Left ventricle myocardium inferior (tissue), 1 donor: ENCODE measurements at regions not wholly inside any gene's neighbourhood (a gene's known extent, or its start where the extent isn't known, plus 50 kb on each side); places are given as distances from the start of the nearest gene placed in this dataset.

Source experiments
- DNase-seq: peaks from one replicate; pipeline ENCODE4 v3.0.0-alpha.2; 2020
- H3K27ac ChIP-seq: fragments of 200-600 bp; replicated peaks from 2 replicates; pipeline ENCODE4 v1.8.0; 2021
- H3K27me3 ChIP-seq: fragments of 200-600 bp; 2 replicates; pipeline ENCODE4 v1.8.0; 2021; ENCODE audit warnings: low read depth
- H3K36me3 ChIP-seq: fragments of 200-600 bp; 2 replicates; pipeline ENCODE4 v1.8.0; 2021
- H3K4me1 ChIP-seq: fragments of 200-600 bp; 2 replicates; pipeline ENCODE4 v1.8.0; 2021
- H3K4me3 ChIP-seq: fragments of 200-600 bp; 2 replicates; pipeline ENCODE4 v1.8.0; 2021; ENCODE audit warnings: mild to moderate bottlenecking, moderate library complexity
- H3K9me3 ChIP-seq: fragments of 200-600 bp; replicated peaks from 2 replicates; pipeline ENCODE4 v1.8.0; 2021
- CTCF ChIP-seq: fragments of 200-600 bp; IDR thresholded peaks from 2 replicates; pipeline ENCODE4 v1.8.0; 2021; ENCODE audit warnings: antibody characterized with exemption, mild to moderate bottlenecking, borderline replicate concordance
- intact Hi-C: fragments of 100-400 bp; cut with micrococcal nuclease; formaldehyde crosslinking; loops from one replicate; pipeline ENCODE4 v1.11.0; 2022
- donor health status: DM: no; HTN: yes; CAD: no; lungs with severe emphysema.

DNA sequence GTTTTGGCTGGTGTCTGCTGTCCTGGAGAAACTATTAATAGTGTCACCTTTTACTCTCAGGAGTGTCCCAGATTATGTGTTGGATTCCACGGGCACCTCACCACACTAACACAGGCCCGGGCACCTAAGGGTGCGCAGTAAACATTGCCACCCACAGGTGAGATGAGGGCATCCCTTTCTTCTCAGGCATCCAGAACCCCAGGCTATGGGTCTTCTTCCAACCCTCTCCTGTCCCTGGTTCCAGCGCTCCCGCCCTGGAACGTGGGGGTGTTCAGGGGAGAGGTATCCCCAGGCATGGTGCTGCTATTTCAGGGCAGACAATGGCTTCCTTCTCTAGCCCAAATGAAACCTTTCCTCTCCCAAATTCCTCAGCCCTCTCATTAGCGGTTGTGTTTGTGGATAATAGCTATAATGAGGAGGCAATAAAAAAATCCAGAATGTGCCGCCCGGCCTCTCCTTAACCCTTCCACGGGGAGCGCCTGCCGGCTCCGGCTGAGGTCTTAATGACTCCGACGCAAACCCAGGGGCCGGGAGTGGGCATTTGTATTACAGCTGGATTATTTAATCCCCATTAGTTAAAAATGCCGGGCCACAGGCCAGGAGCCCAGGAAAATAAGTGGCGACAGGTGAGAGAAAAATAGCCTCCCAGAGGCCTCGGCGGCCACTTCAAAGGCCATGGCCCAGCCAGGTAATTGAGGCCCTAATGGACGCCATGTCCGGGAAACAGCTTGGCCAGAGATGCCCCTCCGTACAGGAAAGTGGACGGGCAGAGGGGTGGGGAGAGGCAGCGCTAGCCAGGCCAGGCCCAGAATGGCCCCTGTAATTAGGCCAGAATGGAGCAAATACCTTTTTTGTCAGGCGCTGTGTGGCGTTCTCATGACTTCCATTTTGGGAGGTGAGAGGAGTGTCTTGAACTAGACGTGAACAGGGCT, 102.8 kb downstream of the IRX5 start:
- Histone ChIP-seq H3K9me3 (peaks cover 17% of the 10 kb centered on the region), H3K4me3 (no peak overlapping the region), H3K27ac (no peak overlapping the region), H3K36me3 (no peaks in the 10 kb centered on the region), H3K27me3 (peaks cover 26% of the 10 kb centered on the region), H3K4me1 (no peaks in the 10 kb centered on the region)
- TF ChIP-seq CTCF, result no peak
- intact Hi-C loops, result no loop called here
- DNase-seq, result no peak

GRCh38 chr16:55035029-55035428, 104.4 kb downstream of the IRX5 start:
- intact Hi-C loops, result no loop called here
- no peak for DNase-seq
- Histone ChIP-seq H3K27ac (no peak overlapping the region), H3K4me1 (no peaks in the 10 kb centered on the region), H3K27me3 (peaks cover 27% of the 10 kb centered on the region), H3K4me3 (no peak overlapping the region), H3K36me3 (no peaks in the 10 kb centered on the region), H3K9me3 (peaks cover 1% of the 10 kb centered on the region)
- TF ChIP-seq CTCF, result peak; percentile 53

DNA sequence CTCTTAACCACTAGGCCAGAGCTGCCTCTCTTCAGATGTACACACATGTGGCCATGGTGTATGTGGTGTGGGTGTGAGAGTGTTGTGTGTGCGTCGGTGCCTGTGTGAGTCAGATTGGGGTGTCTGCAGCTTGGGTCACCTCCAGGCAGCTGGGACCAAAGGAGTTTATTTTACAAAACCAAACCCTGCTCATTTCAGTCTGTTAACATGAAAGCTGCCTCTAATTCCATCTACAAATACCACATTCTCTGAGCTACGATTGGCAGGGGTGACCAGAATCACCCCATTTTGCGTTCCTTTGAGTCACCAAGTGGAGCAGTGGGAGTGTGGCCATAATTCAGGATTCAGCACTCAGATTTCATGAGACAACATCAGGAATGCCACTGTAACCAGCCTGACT, 105.3 kb downstream of the IRX5 start:
- H3K9me3 ChIP-seq, result no peaks in the 10 kb centered on the region
- H3K4me1 ChIP-seq, result no peaks in the 10 kb centered on the region
- H3K27me3 ChIP-seq, result peaks cover 34% of the 10 kb centered on the region
- TF ChIP-seq CTCF, result no peak
- H3K36me3 ChIP-seq, result no peaks in the 10 kb centered on the region
- no peak for DNase-seq
- no peak overlapping the region for H3K27ac ChIP-seq
- no peak overlapping the region for H3K4me3 ChIP-seq
- intact Hi-C loops, result no loop called here

GRCh38 chr16:55036371-55036821, 105.7 kb downstream of the IRX5 start:
- intact Hi-C loops, result no loop called here
- Histone ChIP-seq H3K36me3 (no peaks in the 10 kb centered on the region), H3K27ac (no peak overlapping the region), H3K27me3 (peaks cover 34% of the 10 kb centered on the region), H3K4me3 (no peak overlapping the region), H3K9me3 (no peaks in the 10 kb centered on the region), H3K4me1 (no peaks in the 10 kb centered on the region)
- no peak for TF ChIP-seq CTCF
- DNase-seq, result no peak

DNA sequence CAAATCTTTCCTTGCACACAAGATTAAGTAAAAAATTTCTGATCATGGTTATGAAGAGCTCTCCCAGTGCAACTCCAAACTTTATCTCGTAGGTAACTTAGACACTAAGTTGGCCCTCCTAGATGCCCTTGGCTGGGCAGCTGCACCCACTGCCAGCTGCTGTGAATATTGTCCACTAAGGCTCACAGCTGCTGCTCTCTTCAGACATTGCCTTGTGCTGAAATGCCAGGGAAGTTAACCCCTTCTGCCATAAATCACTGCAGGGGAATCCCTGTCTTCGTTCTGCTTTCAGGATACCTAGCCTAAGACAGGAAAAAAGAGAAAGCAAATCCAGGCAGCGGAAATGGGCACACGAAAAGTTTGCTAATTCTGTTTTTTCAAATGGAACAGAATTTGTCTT, 106.4 kb downstream of the IRX5 start:
- Histone ChIP-seq H3K4me3 (no peak overlapping the region), H3K4me1 (no peaks in the 10 kb centered on the region), H3K9me3 (no peaks in the 10 kb centered on the region), H3K27ac (no peak overlapping the region), H3K36me3 (no peaks in the 10 kb centered on the region), H3K27me3 (peaks cover 34% of the 10 kb centered on the region)
- intact Hi-C loops, result no loop called here
- no peak for DNase-seq
- no peak for TF ChIP-seq CTCF
